Stimulated activated CD4-positive, alpha-beta T cell treated with anti-CD3 and anti-CD28 coated beads, Interleukin-1b, Interleukin-23, amount 100 ng/mL, for 24 hours (primary cell): ENCODE measurements at regions not wholly inside any gene's neighbourhood (a gene's known extent, or its start where the extent isn't known, plus 50 kb on each side); places are given as distances from the start of the nearest gene placed in this dataset.
"Not testable (repeated sequence)": the region's sequence is repeated elsewhere in the genome, so short reads cannot be mapped to it uniquely, and the experiment has no call there.

Experiments
- DNase-seq, 4 experiments: peaks; one replicate each; pipeline ENCODE4 v3.0.0-alpha.2; 2020; ENCODE audit warnings: low read depth in 4 of 4, low spot score in 1 of 4

DNA sequence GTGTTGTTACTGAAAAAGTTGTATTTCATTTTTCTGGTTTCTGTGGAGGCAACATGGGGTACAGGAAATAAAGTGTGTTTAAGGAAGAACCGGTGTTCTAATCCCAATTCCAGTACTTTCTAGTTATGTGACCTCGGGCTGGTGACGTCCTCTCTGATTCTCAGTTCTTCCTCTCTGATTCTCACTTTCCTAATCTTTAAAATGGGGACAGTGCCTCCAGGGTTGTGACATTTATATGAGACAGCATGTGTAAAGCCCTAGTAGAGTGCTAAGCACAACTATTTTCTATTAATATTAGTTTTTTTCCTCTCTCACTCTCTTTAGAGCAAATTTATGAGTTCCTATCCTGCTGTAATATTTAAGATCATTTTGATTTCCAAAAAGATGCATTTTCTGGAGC, 50.9 kb upstream of the PTPDC1 start:
- no peak for DNase-seq

DNA sequence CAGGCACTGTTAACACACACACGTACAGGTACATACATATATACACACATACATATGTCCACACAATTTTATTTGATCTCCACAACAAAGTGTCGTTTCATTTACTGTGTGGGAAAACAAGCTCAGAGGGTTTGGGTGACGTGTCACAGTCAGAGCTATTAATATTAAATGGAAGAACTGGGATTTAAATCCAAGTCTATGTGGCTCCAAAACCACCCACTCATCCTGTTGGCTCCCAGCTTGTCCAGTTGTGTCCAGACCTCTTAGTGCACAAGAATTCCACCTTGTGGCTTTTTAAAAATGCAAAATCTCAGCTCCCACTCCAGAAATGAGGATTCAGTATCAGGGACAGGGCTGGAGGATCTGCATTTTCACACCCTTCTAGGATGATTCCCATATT, 52.3 kb upstream of the PTPDC1 start:
- no peak for DNase-seq

DNA sequence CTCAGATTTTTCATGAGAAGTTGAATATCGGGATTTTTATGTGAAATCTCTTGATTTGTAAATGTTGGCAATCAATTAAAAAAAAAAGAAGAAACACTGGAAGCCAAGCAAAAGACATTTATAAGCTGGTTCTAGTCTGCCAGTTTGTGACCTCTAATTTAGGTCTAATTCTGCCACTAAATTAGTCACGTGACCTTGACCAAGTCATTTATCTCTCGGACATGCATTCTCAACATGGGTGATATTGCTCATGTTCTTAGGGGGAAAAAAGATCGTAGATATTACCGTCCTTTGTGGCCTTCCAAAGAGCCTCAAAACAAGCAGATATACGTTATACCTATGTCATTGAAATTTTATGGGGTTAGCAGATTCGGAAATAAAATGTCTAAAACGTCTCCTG, 52.9 kb upstream of the PTPDC1 start:
- DNase-seq, result no peak

DNA sequence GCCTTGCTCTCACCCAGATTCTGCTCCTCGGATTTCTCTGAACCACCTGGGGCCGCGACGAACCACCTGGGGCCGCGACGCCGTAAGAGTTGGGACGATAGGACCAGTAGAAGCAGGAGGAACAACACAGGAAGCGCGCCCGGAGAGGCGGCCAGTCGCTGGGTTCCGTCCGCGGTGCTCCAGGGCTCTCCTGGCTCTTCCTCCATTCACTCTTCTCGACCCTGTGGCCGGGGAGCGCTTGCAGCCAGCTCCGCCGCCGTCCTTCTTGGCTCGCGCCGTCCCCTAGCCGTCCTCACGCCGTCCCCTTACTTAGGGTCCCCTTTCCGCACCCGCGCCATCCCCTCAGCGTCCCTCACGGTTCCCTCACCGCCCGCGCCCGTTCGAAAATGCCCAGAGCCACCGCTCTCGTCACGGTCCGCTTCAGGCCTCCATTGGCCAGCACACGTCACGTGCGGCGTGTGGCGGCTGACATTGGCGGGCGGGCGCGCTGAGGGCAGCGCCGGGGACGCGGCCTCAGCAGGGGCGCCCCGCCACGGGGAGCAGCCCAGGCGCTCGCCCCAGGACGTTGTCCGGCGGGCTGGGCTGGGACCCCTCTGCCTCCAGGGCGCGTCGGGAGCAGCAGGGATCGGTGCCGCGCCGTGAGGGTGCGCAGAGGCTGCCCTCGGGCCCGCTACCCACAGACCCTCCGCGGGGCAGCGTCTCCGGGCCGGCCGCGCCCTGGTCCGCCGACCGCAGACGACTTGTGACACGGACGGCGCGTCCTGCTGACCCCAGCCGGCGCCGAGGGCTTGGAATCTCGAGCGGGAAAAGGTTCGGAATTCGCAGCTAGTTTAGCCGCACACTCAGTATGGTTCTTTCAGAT, 53.7 kb upstream of the PTPDC1 start:
- peak; percentile 52 to 76 (median 66) for DNase-seq

DNA sequence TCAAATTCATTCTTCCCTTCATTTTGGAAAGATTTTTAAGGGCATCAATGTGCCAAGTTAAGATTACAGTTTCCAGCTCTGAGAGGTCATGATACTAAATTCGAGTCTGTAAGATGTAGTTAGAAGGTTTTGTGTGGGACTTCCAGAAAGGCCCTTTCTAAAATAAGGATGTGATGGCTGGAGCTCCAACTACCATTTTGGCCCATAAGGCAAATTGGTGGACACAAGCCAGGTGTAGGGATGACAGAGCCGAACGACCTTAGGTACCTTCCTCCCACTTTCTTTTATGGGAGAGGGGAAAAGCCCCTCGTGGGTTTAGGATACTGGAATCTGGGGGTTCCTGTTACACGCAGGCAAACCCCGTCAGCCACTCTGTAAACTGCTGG, 54.3 kb upstream of the PTPDC1 start:
- no peak for DNase-seq

DNA sequence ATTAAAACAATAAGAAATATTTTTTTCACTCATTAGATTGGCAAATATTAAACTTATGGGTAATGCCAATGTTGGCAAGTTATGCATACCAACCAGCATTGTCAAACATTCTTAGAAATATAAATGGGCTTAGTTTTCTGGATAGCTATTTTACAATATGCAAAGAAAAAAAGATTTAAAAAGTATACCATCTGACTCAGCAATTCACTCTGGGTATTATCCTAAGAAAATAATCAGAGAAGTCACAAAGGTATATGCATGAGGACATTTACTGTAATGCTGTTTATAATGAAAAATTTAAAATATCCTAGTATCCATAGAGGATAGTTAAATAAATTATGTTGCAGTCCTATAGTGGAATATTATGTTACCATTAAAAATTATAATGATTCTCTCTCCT, 57.4 kb upstream of the PTPDC1 start:
- no peak for DNase-seq

DNA sequence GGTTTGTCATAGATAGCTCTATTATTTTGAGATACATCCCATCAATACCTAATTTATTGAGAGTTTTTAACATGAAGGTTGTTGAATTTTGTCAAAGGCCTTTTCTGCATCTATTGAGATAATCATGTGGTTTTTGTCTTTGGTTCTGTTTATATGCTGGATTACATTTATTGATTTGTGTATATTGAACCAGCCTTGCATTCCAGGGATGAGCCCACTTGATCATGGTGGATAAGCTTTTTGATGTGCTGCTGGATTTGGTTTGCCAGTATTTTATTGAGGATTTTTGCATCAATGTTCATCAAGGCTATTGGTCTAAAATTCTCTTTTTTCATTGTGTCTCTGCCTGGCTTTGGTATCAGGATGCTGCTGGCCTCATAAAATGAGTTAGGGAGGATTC, 61.8 kb upstream of the PTPDC1 start:
- not testable (repeated sequence) for DNase-seq

DNA sequence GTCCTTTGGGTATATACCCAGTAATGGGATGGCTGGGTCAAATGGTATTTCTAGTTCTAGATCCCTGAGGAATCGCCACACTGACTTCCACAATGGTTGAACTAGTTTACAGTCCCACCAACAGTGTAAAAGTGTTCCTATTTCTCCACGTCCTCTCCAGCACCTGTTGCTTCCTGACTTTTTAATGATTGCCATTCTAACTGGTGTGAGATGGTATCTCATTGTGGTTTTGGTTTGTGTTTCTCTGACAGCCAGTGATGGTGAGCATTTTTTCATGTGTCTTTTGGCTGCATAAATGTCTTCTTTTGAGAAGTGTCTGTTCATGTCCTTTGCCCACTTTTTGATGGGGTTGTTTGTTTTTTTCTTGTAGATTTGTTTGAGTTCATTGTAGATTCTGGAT, 63.4 kb upstream of the PTPDC1 start:
- DNase-seq, result not testable (repeated sequence)

DNA sequence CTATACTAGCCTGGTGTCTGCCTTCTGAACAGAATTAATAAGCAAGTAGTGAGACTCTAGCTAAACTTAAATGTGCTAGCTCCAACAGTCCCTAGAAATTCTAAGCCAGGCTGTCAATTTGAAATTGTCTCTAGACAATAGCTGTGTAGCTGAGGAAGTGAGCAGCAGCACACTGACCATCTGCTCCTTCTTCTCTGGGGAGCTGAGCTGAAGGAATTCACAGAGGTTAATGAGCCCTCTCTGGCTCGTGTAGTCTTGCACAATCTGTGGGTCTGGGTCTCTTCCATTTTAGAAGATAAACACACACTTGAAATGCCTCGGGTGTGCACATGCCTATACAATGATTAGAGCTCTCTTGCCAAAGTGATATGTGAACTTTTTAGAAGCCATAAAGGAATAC, 63.5 kb upstream of the BARX1 start:
- DNase-seq, result no peak

DNA sequence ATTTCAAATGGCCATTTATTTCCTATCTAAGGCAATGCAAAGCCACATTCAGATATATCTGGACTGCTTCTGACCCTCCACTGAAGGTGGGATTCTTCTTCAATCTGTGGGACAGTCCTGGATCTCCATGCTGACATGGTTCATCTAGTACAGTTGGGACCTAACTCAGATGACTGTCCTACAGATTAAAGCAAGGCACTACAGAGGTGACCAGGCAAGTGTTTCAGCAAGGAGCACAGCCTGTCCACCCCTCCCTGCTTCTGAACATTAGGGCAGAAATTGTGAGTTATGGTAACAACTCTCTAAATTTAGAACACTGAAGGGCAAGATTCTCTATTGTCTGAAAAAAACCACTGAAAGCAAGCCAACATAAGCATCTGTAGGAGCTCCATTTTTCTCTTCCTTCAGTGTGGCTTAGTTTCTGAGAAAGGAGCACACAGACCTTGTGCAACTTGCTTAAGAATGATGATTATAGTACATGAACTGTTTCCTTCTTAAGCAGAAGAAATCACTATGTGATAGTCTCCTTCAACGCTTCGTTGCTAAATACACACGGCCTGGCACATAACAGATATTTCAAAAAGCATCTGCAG, 62.9 kb upstream of the BARX1 start:
- DNase-seq, result no peak

DNA sequence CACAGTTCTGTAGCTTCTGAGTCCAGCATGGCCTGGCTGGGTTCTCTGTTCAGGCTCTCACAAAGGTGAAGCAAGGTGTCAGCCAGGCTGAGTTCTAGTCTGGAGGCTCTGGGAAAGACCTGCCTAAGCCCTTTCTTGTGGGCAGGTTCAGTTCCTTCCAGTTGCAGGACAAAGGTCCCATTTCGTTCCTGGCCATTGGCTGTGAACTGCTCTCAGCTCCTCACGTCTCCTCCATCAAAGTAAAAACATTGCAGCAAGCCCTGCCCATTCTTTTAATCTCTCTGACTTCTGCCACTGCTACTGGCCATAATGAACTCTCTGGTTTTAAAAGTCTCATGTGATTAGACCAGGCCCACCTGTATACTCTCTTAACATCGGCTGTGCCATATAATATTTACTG, 61.6 kb upstream of the BARX1 start:
- no peak for DNase-seq

DNA sequence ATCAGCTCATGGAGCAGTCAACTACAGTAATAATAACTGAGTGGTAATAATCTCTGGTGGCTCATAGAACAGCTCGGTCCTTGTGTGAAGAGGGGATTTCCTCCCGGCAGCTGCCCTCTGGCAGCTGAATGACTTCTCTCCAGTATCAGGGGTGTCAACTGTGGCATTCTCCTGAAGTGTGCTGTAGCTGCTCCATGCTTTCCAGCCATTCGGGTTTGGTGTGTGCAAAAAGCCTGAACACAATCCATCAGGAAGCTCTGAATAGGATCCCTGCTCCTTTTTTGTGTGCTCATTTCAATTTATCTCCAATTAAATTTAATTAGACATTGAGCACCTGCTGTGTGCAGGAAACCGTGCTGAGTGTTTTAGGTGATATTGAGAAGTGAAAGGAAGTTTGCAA, 59.8 kb upstream of the BARX1 start:
- no peak for DNase-seq

DNA sequence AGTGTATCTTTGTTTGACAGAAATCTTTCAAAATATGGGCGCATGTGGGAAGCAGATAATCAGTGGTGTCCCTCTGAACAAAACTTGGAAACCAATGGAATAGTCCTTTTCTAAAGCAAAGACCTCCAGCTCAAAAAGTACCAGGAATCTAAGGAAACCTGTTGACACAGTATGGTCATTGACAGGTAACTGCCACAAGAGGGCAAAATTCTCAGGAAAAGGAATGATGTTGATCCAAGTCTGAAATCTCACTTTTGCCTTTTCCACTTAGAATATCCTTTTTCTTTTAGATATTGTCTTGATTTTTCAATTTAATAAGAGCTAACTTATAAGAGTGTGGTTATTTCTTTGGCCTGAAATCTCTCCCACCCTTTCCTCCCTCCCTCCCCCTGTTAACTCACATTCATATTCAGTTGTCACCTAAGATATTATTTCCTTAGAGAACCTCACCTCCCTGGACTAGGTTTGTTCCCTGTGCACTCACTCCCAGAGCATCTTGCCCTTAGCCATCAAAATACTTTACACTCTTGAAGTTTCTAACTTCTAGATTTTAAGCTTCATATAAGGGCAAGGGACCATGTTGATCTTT, 59.0 kb upstream of the BARX1 start:
- no peak for DNase-seq

DNA sequence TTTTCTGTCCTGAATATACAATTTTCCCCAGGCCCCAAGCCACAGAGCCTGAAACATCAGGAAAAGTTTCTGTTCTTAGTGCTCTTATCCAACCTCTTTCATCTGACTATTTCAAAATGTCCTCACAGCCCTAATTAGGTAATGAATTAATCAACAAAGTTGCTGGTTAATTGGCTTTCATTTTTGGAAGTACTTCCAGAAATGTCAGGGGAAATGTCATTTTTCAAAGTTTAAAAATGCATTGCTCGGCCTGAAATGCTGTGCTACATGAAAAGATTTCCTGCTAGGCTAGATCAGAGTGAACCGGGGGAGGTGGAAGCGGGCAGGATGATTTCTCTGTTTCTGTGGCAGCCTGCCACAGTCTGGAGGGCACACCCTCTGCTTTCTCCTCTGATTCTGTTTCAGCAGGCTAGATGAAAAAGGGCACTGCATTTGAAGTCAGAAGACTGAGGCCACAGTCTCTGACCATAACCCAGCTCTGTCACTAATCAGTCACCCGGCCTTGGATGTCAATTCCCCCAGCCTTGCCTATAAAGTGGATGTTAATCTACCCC, 55.9 kb upstream of the BARX1 start:
- no peak for DNase-seq

DNA sequence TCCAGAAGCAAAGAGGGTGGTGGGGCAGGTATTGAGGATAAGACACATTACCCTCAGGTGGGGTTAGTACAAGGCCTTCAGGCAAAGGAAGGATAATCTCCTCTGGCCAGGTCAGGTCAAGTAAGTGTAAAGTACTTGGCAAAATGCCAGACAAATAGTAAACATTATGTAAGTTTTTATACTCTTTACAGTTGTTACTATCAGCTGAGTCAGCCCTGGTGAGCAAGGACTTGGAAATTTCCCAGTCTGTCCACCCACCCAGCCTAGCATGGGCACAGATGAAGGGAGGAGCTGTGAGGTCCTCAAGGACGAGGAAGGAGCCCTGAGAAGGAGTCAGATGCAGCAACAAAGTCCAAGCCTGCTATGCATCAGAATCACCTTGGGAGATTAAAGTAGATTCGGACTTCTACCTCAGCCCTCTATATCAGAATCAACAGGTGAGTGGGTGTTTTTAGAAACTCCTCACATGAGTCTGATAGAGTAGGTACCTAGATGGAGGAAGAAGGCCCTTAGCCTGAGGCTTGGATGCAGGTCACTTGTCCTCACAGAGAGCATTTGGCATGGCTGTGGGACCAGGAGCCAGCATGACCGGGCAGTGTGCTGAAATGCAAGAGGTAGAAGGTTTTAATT, 50.2 kb upstream of the BARX1 start:
- no peak for DNase-seq
